HL-60 (cell line): ENCODE measurements at regions not wholly inside any gene's neighbourhood (a gene's known extent, or its start where the extent isn't known, plus 50 kb on each side); places are given as distances from the start of the nearest gene placed in this dataset.

Experiments
- POLR2AphosphoS5 ChIP-seq: IDR thresholded peaks from 2 replicates; pipeline ENCODE4 v1.6.1; 2012; ENCODE audit warnings: low read depth
- SPI1 ChIP-seq: IDR thresholded peaks from 2 replicates; pipeline ENCODE4 v1.6.1; 2012; ENCODE audit warnings: low read depth, mild to moderate bottlenecking, borderline replicate concordance
- TF ChIP-seq, protein P1 (sequence below): IDR thresholded peaks from one replicate; pipeline ENCODE4 v1.5.1; 2011; ENCODE audit warnings: low read length, control low read depth, inconsistent platforms; ENCODE audit not compliant: insufficient read depth
- TF ChIP-seq, protein P2 (sequence below): IDR thresholded peaks from 2 replicates; pipeline ENCODE4 v1.6.1; 2012; ENCODE audit warnings: low read depth; ENCODE audit not compliant: insufficient replicate concordance

DNA sequence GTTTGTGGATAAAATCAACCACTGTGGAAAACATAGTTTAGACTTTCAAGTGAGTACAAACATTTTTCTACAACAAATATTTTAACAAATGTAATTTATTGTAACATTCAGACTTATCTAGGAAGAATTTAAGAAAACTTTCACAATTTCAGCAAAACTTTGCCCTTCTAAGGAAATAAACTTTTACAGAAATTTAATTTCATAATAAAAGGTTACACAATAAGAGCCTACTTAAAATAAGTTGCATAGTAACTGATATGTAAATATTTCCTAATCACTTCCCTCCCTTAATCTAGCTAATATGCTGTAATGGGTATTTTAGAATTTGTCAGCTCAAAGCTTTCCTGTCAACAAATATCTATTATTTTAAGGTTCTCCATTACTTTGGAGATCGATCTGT, 1899.9 kb downstream of the MAT2B start:
- no peak for TF ChIP-seq POLR2AphosphoS5
- TF ChIP-seq, protein P1, sequence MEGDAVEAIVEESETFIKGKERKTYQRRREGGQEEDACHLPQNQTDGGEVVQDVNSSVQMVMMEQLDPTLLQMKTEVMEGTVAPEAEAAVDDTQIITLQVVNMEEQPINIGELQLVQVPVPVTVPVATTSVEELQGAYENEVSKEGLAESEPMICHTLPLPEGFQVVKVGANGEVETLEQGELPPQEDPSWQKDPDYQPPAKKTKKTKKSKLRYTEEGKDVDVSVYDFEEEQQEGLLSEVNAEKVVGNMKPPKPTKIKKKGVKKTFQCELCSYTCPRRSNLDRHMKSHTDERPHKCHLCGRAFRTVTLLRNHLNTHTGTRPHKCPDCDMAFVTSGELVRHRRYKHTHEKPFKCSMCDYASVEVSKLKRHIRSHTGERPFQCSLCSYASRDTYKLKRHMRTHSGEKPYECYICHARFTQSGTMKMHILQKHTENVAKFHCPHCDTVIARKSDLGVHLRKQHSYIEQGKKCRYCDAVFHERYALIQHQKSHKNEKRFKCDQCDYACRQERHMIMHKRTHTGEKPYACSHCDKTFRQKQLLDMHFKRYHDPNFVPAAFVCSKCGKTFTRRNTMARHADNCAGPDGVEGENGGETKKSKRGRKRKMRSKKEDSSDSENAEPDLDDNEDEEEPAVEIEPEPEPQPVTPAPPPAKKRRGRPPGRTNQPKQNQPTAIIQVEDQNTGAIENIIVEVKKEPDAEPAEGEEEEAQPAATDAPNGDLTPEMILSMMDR = no peak
- TF ChIP-seq SPI1 = no peak
- TF ChIP-seq, protein P2, sequence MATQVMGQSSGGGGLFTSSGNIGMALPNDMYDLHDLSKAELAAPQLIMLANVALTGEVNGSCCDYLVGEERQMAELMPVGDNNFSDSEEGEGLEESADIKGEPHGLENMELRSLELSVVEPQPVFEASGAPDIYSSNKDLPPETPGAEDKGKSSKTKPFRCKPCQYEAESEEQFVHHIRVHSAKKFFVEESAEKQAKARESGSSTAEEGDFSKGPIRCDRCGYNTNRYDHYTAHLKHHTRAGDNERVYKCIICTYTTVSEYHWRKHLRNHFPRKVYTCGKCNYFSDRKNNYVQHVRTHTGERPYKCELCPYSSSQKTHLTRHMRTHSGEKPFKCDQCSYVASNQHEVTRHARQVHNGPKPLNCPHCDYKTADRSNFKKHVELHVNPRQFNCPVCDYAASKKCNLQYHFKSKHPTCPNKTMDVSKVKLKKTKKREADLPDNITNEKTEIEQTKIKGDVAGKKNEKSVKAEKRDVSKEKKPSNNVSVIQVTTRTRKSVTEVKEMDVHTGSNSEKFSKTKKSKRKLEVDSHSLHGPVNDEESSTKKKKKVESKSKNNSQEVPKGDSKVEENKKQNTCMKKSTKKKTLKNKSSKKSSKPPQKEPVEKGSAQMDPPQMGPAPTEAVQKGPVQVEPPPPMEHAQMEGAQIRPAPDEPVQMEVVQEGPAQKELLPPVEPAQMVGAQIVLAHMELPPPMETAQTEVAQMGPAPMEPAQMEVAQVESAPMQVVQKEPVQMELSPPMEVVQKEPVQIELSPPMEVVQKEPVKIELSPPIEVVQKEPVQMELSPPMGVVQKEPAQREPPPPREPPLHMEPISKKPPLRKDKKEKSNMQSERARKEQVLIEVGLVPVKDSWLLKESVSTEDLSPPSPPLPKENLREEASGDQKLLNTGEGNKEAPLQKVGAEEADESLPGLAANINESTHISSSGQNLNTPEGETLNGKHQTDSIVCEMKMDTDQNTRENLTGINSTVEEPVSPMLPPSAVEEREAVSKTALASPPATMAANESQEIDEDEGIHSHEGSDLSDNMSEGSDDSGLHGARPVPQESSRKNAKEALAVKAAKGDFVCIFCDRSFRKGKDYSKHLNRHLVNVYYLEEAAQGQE = no peak
